Thymus (tissue), 11 donors: ENCODE measurements at regions not wholly inside any gene's neighbourhood (a gene's known extent, or its start where the extent isn't known, plus 50 kb on each side); places are given as distances from the start of the nearest gene placed in this dataset.

Experiments
- DNase-seq, 9 donors: peaks; one replicate each; pipeline ENCODE4 v3.0.0-alpha.2; 2013; ENCODE audit warnings: low spot score in 9 of 9, low read depth in 6 of 9, missing footprints in 1 of 9
- H3K27ac ChIP-seq, 2 donors: one replicate each; pipeline ENCODE4 v1.5.1; 2013; ENCODE audit warnings: control low read depth in 1 of 2, low read depth in 1 of 2, low read length in 1 of 2, mild to moderate bottlenecking in 1 of 2, moderate library complexity in 1 of 2
- H3K27me3 ChIP-seq, 2 donors: one replicate each; pipeline ENCODE4 v1.5.1; 2013; ENCODE audit warnings: low read length in 1 of 2; ENCODE audit not compliant: control insufficient read depth in 2 of 2, insufficient read depth in 1 of 2
- H3K36me3 ChIP-seq, 2 donors: one replicate each; pipeline ENCODE4 v1.5.1; 2013; ENCODE audit warnings: low read length in 1 of 2, mild to moderate bottlenecking in 1 of 2, moderate library complexity in 1 of 2; ENCODE audit not compliant: control insufficient read depth in 2 of 2, insufficient read depth in 2 of 2
- H3K4me1 ChIP-seq, 2 donors: one replicate each; pipeline ENCODE4 v1.5.1; 2013; ENCODE audit warnings: low read length in 2 of 2; ENCODE audit not compliant: control insufficient read depth in 2 of 2, insufficient read depth in 2 of 2
- H3K4me3 ChIP-seq, 2 donors: one replicate each; pipeline ENCODE4 v1.5.1; 2013; ENCODE audit warnings: low read length in 2 of 2, control low read depth in 1 of 2, mild to moderate bottlenecking in 1 of 2
- H3K9me3 ChIP-seq, 2 donors: one replicate each; pipeline ENCODE4 v1.5.1; 2013; ENCODE audit warnings: low read length in 1 of 2, mild to moderate bottlenecking in 1 of 2; ENCODE audit not compliant: control insufficient read depth in 2 of 2, insufficient read depth in 1 of 2
- WGBS: extraction: QIAGEN DNeasy Blood & Tissue Kit; methylation state at CpG from one replicate; pipeline ENCODE4 v1.1.7; 2013; 5-methylcytosine and 5-hydroxymethylcytosine counted together
- donor health status: healthy.

DNA sequence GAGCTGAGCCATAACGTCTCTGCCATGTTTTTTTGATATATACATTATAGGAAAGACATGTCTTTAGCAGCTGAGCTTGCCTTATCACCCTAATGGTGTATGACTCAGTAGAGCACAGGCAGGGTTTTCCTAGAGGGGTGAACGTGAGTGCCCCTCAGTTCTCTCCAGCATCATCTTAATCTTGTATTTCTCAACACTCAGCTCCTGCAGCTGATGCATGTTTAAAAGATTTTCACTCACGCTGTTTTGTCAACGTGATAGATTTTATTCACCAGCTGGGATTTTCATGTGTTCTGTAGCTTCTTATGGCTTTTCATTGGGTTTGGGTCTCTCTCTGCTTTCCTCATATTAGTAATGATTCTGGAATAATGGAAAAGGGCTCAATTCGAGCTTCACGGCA lies 186.0 kb upstream of the PMFBP1 start:
- H3K36me3 ChIP-seq = no peaks in the 10 kb centered on the region
- no peak for DNase-seq
- H3K4me3 ChIP-seq = no peak overlapping the region
- no peaks in the 10 kb centered on the region for H3K27me3 ChIP-seq
- no peaks in the 10 kb centered on the region for H3K4me1 ChIP-seq
- 98% methylated on average over 6 of the region's 6 CpGs for WGBS
- no peak overlapping the region for H3K27ac ChIP-seq
- no peaks in the 10 kb centered on the region for H3K9me3 ChIP-seq

DNA sequence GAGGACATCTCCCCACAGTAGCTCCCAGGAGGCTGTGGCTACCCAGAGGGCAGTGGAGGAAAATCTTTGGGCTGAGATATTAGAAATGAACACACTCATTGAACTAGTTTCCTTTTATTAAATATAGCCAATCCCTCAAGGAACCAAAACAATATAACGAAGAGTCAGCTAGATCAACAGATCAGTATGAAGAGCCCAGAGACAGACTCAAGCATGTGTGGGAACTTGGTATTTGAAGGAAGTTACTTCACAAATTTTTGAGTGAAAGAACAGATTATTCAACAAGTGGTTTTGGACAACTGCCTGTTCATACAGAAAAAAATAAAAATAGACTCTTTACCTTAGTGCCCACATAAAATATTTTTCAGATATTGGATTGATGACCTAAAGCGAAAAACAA lies 183.6 kb upstream of the PMFBP1 start:
- WGBS = 100% methylated on average over 2 of the region's 2 CpGs
- Histone ChIP-seq H3K27ac (no peak overlapping the region), H3K4me3 (no peak overlapping the region), H3K4me1 (no peaks in the 10 kb centered on the region), H3K27me3 (no peaks in the 10 kb centered on the region), H3K36me3 (no peaks in the 10 kb centered on the region), H3K9me3 (no peaks in the 10 kb centered on the region)
- DNase-seq = no peak

- Histone ChIP-seq H3K4me3 (no peak overlapping the region), H3K4me1 (no peaks in the 10 kb centered on the region), H3K27ac (no peak overlapping the region), H3K27me3 (no peaks in the 10 kb centered on the region), H3K9me3 (no peaks in the 10 kb centered on the region), H3K36me3 (peaks cover 0 to 4% of the 10 kb centered on the region in 2 donors)
- WGBS = 95% methylated on average over 3 of the region's 3 CpGs
- DNase-seq = no peak
These were observed 177.8 kb upstream of the PMFBP1 start for GRCh38 chr16:72349719-72350118.

DNA sequence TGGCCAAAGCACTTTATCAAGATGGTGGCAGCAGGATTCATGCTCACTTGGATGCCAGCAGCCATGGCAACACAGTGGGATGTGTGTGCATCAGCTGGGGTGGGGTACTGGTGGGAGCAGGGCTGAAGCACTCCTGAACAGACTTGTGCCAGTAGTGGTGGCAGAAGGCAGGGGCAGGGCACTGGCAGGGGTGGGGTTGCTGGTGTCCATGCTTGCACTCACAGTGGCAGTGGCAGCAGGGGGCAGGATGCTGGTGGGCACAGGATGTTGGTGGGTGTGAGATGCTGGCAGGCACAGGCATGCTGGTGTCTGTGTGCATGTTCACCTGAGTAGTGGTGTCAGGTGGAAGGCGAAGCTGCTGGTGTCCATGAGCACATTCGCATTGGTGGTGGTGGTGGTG lies 161.0 kb upstream of the PMFBP1 start:
- no peaks in the 10 kb centered on the region for H3K27me3 ChIP-seq
- H3K4me1 ChIP-seq = no peaks in the 10 kb centered on the region
- DNase-seq = no peak
- H3K4me3 ChIP-seq = no peak overlapping the region
- peaks cover 0 to 5% of the 10 kb centered on the region in 2 donors for H3K36me3 ChIP-seq
- WGBS = 73% methylated on average over 2 of the region's 2 CpGs
- H3K9me3 ChIP-seq = peaks cover 0 to 1% of the 10 kb centered on the region in 2 donors
- no peak overlapping the region for H3K27ac ChIP-seq

- no peak overlapping the region for H3K4me3 ChIP-seq
- H3K4me1 ChIP-seq = no peaks in the 10 kb centered on the region
- no peak for DNase-seq
- 92% methylated on average over 7 of the region's 7 CpGs for WGBS
- no peak overlapping the region for H3K27ac ChIP-seq
- H3K36me3 ChIP-seq = peaks cover 0 to 3% of the 10 kb centered on the region in 2 donors
- H3K9me3 ChIP-seq = peaks cover 2 to 10% of the 10 kb centered on the region in 2 donors
- no peaks in the 10 kb centered on the region for H3K27me3 ChIP-seq
These were observed 152.6 kb upstream of the PMFBP1 start for GRCh38 chr16:72324578-72324977.

- H3K27me3 ChIP-seq = no peaks in the 10 kb centered on the region
- peaks cover 3 to 9% of the 10 kb centered on the region in 2 donors for H3K9me3 ChIP-seq
- whole genome bisulfite sequencing = 34% methylated on average over 2 of the region's 2 CpGs
- no peak overlapping the region for H3K27ac ChIP-seq
- no peak overlapping the region for H3K4me3 ChIP-seq
- DNase-seq = no peak
- H3K36me3 ChIP-seq = peaks cover 0 to 3% of the 10 kb centered on the region in 2 donors
- no peaks in the 10 kb centered on the region for H3K4me1 ChIP-seq
These were observed 145.5 kb upstream of the PMFBP1 start for GRCh38 chr16:72317446-72317845.

GRCh38 chr16:72313903-72314302 lies 141.9 kb upstream of the PMFBP1 start:
- no peak overlapping the region for H3K4me3 ChIP-seq
- H3K9me3 ChIP-seq = no peaks in the 10 kb centered on the region
- H3K4me1 ChIP-seq = no peaks in the 10 kb centered on the region
- no peaks in the 10 kb centered on the region for H3K36me3 ChIP-seq
- no peak for DNase-seq
- no peak overlapping the region for H3K27ac ChIP-seq
- H3K27me3 ChIP-seq = no peaks in the 10 kb centered on the region
- WGBS = 97% methylated on average over 2 of the region's 2 CpGs

DNA sequence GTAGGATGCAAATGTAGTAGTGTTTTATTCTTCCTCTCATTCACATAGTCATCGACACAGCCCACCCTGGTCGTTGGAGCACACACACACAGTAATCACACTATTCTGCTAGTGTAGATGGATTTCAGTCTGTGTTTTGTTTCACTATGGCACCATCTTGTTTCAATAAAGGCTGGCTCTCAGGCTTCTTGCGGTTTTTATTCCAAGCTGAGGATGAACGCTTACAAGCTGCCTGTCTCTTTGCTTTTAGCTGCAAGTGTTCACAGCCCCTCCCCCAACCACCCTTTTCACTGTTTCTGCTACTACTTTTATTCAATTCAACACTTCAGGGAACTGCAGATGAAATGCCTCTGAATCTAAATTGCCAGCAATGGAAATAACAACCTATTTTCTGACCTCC lies 140.9 kb upstream of the PMFBP1 start:
- WGBS = 96% methylated on average over 4 of the region's 4 CpGs
- Histone ChIP-seq H3K27me3 (no peaks in the 10 kb centered on the region), H3K27ac (no peak overlapping the region), H3K4me3 (no peak overlapping the region), H3K36me3 (no peaks in the 10 kb centered on the region), H3K9me3 (no peaks in the 10 kb centered on the region), H3K4me1 (no peaks in the 10 kb centered on the region)
- no peak for DNase-seq

DNA sequence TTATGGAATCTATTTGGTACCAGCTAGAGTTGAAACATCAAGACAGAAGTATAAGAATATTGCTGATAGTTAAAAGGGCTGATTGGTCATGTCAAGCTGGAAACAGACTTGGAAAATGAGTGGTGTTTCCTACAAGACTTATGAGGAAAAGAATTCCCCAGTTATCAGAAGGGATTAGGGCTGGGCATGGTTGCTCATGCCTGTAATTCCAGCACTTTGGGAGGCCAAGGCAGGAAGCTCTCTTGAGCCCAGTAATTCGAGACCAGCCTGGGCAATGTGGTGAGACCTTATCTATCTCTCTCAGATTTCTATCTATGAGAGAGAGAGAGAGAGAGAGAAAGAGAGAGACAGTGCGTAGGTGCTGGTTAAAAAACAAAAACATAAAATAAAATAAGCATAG lies 139.5 kb upstream of the PMFBP1 start:
- Histone ChIP-seq H3K27ac (no peak overlapping the region), H3K4me1 (no peaks in the 10 kb centered on the region), H3K27me3 (no peaks in the 10 kb centered on the region), H3K4me3 (no peak overlapping the region), H3K9me3 (no peaks in the 10 kb centered on the region), H3K36me3 (no peaks in the 10 kb centered on the region)
- no peak for DNase-seq
- WGBS = 95% methylated on average over 2 of the region's 2 CpGs

- Histone ChIP-seq H3K4me3 (no peak overlapping the region), H3K27me3 (no peaks in the 10 kb centered on the region), H3K36me3 (no peaks in the 10 kb centered on the region), H3K27ac (no peak overlapping the region), H3K4me1 (no peaks in the 10 kb centered on the region), H3K9me3 (no peaks in the 10 kb centered on the region)
- no peak for DNase-seq
- WGBS = 68% methylated on average over 4 of the region's 4 CpGs
These were observed 137.0 kb upstream of the PMFBP1 start for GRCh38 chr16:72309001-72309400.
